CD4-positive, alpha-beta T cell treated with Interleukin-21 for 1 hour (primary cell): ENCODE measurements at regions not wholly inside any gene's neighbourhood (a gene's known extent, or its start where the extent isn't known, plus 50 kb on each side); places are given as distances from the start of the nearest gene placed in this dataset.

ENCODE experiments used
- DNase-seq: peaks from one replicate; pipeline ENCODE4 v3.0.0-alpha.2; 2020

DNA sequence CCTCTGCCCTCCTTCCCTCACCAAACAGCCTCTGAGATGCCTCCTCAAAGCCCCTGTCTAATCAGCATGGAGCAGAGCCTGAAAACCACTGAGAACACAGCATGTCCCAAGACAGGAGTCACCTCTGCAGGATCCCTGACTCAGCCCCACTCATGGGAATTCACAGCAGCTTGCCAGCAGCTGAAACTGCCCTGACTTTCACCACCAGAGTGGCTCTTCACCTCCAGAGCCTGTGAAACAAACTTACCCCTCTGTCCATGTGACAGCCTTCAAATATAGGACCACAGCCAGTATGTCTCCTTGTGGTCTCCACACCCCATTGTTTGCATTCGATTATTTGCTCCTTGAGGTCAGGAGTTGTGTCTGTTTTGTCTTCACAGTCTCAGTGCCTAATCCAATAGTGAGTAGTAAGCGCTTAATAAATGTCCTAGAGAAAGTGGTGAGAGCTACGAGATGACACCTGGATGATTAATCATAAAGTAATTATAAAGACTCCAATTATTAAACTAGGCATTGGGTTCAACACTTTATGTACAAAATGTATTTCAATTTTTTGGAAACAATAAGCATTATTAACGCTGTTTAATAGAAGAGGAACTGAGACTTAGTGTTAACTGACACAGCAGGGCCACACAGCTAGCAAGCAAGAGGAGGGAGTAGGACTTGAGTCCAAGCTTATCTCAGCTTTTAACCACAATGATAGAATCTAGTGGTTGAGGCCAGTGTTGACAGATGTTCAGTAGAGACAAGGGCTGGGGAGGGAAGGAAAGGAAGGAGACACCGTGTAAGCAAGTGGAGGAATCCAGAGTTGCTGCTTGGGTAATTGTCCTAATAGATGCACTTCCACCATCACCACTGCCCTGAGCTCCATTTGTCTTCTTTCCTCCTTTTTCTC lies 358.7 kb upstream of the TNP1 start:
- no peak for DNase-seq

- DNase-seq: no peak
Observed at GRCh38 chr2:217216982-217217381, 357.1 kb upstream of the TNP1 start.

DNA sequence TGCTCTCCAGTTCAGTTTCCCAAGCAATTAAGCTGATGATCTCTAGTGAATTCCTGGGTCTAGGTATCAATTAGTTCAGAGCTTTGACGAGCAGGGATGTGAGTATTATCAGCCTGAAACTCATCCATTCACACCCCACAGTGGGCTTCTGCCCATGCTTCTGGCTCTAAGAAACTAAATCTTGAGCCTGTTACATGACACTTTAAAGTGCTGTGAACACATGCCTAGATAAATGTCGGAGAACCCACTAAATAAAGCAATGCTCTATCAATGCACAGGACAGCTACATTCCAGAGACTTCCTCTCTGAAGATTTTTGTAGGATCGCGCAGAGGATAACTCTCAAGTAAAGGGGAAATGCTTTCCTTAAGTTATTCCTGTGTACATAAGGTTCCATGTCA lies 356.5 kb upstream of the TNP1 start:
- DNase-seq: no peak

DNA sequence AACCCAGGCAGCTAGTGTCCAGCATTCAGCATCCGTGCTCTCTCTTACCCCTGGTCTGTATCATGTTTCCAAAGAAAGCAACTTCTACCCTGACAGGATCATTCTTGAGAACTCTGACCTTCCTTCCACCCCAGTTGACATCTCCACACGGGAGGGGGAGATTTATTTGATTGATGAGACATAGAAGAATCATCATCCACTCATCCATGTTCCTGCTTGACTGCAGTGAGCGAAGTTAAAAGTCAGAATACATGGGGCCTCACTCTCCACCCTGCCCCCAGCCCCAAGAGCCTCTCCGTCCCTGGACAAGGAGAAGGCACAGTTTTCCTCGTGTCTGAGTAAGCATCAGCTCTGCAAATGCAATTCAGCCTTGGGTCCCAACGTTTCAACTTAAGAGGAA lies 356.0 kb upstream of the TNP1 start:
- DNase-seq: no peak

GRCh38 chr2:217208867-217209266 lies 349.0 kb upstream of the TNP1 start:
- no peak for DNase-seq

DNA sequence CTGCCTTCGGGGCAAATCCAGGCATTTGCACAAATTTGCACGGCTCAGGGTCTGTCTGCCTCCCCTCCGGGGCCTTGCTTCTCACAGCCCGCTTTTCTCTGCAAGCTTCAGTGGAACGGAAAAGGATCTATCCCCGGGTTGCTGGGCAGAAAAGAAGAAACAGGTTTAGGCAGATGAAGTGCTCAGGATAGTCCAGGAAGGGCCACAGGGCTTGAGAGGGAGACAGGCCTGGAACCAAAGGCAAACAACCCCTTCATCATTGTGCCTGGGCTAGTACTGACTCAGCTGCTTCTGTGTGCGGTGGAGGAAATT lies 347.8 kb upstream of the TNP1 start:
- no peak for DNase-seq

DNA sequence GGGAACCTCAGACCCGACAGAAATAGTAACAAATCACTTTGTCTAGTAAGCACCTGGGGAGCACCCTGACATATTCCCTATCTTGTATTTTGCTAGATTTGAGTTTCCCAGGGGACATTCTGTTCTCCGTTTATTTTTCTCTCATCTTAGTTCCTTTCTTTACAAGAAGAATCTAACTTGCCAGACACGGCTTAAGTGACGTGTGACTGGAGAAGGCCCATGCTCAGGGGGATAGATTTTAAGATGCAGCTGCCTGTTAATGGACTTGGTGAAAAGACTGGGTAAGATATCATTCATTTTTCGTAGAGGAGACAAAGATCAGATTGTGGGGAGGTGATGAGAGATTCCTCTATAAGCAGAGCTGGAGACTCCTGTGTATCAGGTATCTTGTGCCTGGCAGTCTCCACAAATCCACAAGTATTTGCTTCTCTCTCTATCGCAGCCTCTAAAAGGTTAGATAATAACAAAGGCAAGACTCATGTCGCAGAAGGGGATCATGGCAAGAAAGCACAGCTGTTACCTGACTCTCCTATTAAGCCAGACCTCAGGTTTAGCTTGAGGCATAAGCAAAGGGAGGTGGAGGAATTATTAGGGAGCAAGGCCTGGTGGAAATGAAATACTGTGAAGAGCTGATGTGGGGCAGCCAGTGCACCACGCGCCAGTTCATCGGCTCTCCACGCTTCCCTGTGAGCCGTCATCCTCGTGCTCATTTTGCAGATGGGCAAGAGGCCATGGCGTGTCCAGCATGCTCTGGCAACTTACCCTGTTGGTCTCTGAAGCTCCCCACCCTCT lies 347.2 kb upstream of the TNP1 start:
- DNase-seq: no peak

- no peak for DNase-seq
Observed at GRCh38 chr2:217206016-217206725, 346.3 kb upstream of the TNP1 start.

DNA sequence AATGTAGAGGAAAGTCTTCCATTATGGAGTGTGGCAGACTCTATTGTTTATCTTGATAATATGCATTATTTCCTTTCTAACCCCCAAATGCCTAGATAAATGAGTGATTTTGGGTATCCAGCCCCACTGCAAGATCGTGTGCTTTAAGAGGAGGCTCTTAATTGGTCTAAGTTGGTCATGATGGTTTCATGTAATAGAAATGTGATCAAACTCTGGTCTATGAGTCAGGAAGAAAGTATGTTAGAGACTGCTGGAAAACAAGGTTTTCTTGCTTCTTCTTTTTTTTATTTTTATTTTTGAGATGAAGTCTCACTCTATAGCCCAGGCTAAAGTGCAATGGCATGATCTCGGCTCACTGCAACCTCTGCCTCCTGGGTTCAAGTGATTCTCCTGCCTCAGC lies 344.5 kb upstream of the TNP1 start:
- no peak for DNase-seq

DNA sequence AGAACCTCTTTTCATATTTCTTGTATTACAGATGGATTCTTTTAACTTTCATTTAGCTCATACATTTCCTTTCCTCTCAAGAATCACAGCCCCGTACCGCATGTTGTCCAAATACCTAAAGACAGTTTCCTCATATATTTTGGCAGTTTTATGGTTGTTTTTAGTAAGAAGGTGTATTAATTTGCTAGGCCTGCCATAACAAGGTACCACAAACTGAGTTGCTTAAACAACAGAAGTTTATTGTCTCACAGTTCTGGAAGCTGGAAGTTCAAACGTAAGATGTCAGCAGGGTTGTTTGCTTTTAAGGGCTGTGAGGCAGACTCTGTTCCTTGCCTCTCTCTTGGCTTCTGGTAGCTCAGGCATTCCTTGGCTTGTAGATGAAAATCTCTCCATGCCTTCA lies 343.2 kb upstream of the TNP1 start:
- DNase-seq: no peak

- DNase-seq: no peak
Observed at GRCh38 chr2:217199255-217199630, 339.4 kb upstream of the TNP1 start.

DNA sequence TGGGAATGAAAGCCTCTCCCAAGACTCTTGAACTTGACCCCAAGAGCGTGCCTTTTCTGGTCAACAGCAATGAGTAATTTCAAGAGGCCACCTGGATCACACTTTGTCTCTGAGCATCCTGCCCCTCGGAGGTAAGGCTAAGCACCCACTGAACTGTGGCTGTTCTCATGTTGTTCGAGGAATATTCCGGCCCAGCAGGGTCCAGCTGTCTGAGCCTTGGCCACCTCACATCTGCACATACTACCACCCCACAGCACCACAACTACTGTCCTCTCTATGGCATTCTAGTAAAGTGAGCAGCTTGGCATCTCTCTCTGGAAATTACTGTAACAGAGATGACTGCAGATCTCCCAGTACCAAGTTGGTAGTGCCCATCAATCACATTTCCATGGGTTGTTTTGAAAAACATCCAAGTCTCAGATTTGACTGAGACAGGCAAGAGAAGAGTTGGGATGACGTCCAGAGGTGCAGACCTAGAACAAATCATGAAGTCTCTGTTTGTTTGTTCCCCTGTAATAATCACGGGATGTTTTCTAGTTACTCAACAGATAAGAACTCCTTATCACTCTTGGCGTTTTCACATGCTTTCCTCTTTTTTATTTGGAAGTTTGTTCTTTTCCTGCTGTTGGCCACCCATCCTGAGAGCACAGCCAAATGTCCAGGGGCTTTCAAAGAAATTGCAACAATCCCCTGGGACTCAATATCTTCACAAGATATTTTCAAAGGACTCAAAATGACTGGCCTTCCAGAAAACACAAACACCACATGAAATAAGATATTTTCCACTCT lies 336.0 kb upstream of the TNP1 start:
- no peak for DNase-seq

- DNase-seq: no peak
Observed at GRCh38 chr2:217195016-217195415, 335.2 kb upstream of the TNP1 start.

- no peak for DNase-seq
Observed at GRCh38 chr2:217193431-217194340, 333.8 kb upstream of the TNP1 start.

- DNase-seq: no peak
Observed at GRCh38 chr2:217192366-217192765, 332.5 kb upstream of the TNP1 start.

DNA sequence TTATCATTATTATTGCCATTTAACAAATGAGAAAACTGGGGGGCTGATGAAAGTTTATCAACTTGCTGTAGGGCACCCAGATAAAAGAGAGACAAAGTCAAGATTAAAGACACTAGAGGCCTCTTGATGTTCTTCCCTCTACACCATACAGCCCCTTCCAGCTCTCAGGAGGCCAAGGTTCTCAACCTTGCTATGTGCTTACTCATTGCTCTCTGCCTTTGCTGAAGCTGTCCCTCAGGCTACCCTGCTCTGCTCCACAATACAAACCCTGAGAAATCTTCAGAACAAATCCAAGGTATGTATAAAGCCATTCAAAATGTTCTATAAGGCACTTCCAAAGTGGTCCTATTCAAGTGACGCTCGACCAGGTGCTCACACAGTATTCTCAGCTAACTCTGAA lies 329.9 kb upstream of the TNP1 start:
- DNase-seq: no peak

- DNase-seq: no peak
Observed at GRCh38 chr2:217189131-217189530, 329.3 kb upstream of the TNP1 start.

DNA sequence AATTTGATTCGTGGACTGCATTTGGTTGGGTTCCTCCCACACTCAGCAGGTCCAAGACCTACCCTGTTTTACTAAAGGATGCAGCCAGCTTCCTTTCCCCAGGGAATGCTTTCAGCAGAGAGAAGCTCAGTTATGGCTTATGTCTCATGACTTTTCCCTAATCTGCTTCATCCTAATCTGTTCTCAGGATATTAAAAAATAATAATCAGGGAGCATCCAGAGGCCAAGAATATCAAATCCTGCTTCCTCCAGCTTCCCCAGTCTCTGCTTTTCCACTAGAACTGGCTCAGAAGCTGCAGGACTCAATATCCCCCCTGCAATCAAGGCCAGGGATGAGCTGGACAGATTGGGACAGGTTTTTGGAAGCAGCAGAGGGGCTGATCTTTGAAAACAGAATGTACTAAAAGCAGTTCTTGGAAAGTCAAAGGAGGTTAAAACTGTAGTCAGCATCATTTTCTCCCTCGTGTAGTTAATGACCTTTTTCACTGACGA lies 326.9 kb upstream of the TNP1 start:
- no peak for DNase-seq

DNA sequence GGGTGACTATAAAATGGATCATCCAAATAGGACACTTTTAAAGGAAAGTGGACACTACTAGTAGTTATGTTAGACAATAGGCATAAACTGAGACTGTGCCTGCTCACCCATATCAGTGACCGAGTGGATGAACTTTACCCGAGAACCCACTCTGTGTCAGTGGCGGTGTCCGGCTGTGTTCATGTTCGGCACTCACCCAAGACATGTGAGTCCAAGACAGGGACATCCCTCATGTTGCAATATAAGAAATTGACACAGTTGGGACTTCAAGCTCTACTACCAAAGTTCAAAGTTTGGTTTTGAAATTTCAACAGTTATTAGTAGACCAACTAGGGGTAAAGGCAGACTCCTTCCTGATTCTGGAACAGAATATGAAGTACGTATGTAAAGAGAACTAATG lies 326.3 kb upstream of the TNP1 start:
- DNase-seq: no peak

GRCh38 chr2:217185265-217185995 lies 325.6 kb upstream of the TNP1 start:
- no peak for DNase-seq

GRCh38 chr2:217184242-217184641 lies 324.4 kb upstream of the TNP1 start:
- DNase-seq: no peak
